ENCODE measurements at regions not wholly inside any gene's neighbourhood (a gene's known extent, or its start where the extent isn't known, plus 50 kb on each side); places are given as distances from the start of the nearest gene placed in this dataset.
"Not testable (repeated sequence)": the region's sequence is repeated elsewhere in the genome, so short reads cannot be mapped to it uniquely, and the experiment has no call there.

GRCh38 chr1:38187552-38187951, 141.0 kb upstream of the POU3F1 start:
- H3K9me3 Mint-ChIP-seq: no peaks in the 10 kb centered on the region
- no peak overlapping the region for H3K4me3 Mint-ChIP-seq
- no peaks in the 10 kb centered on the region for H3K4me1 Mint-ChIP-seq (ENCODE audit: low read depth)
- H3K27me3 Mint-ChIP-seq (ENCODE audit: low read depth): peaks cover 29% of the 10 kb centered on the region
- DNase-seq: no peak
- no peak for ATAC-seq (replicated peaks in 1 of 2)
- H3K36me3 Mint-ChIP-seq (ENCODE audit: insufficient read depth in 2 of 2): peaks cover 0 to 1% of the 10 kb centered on the region in 2 donors
- H3K27ac Mint-ChIP-seq: no peak overlapping the region

- H3K27ac Mint-ChIP-seq: no peak overlapping the region
- no peaks in the 10 kb centered on the region for H3K4me1 Mint-ChIP-seq (ENCODE audit: low read depth)
- no peaks in the 10 kb centered on the region for H3K9me3 Mint-ChIP-seq
- H3K4me3 Mint-ChIP-seq: no peak overlapping the region
- peaks cover 0 to 1% of the 10 kb centered on the region in 2 donors for H3K36me3 Mint-ChIP-seq (ENCODE audit: insufficient read depth in 2 of 2)
- no peak for DNase-seq
- no peak for ATAC-seq (replicated peaks in 1 of 2)
- peaks cover 24% of the 10 kb centered on the region for H3K27me3 Mint-ChIP-seq (ENCODE audit: low read depth)
These were observed 140.0 kb upstream of the POU3F1 start for GRCh38 chr1:38186566-38186965.

DNA sequence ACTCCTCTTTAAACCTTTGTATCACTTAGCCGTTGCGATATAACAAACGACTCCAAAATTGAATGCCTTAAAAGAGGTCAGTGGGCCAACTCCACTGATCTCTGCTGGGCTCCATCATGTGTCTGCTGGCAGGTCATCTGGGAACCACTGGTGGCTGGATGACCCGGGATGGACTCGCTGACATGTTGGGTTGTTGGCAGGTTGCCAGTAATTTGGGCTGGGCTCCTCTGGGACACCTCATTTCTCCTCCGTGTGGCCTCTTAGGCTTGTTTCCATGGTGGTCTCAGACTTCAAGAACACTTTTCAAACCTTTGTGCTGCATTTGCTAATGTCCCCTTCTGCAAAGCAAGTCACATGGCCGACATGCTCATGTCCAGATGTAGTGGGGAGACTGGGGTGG, 139.3 kb upstream of the POU3F1 start:
- no peak overlapping the region for H3K27ac Mint-ChIP-seq
- peaks cover 0 to 1% of the 10 kb centered on the region in 2 donors for H3K36me3 Mint-ChIP-seq (ENCODE audit: insufficient read depth in 2 of 2)
- DNase-seq (no peak), ATAC-seq (replicated peaks in 1 of 2) (no peak)
- peaks cover 26% of the 10 kb centered on the region for H3K27me3 Mint-ChIP-seq (ENCODE audit: low read depth)
- H3K4me3 Mint-ChIP-seq: no peak overlapping the region
- no peaks in the 10 kb centered on the region for H3K9me3 Mint-ChIP-seq
- no peaks in the 10 kb centered on the region for H3K4me1 Mint-ChIP-seq (ENCODE audit: low read depth)

- DNase-seq: no peak
- Mint-ChIP-seq H3K4me1 (ENCODE audit: low read depth) (no peaks in the 10 kb centered on the region), H3K36me3 (ENCODE audit: insufficient read depth in 2 of 2) (no peaks in the 10 kb centered on the region), H3K27ac (no peak overlapping the region), H3K27me3 (ENCODE audit: low read depth) (peaks cover 21% of the 10 kb centered on the region), H3K9me3 (no peaks in the 10 kb centered on the region), H3K4me3 (no peak overlapping the region)
- no peak for ATAC-seq (replicated peaks in 1 of 2)
These were observed 137.2 kb upstream of the POU3F1 start for GRCh38 chr1:38183747-38184146.

GRCh38 chr1:38183096-38183495, 136.5 kb upstream of the POU3F1 start:
- Mint-ChIP-seq H3K36me3 (ENCODE audit: insufficient read depth in 2 of 2) (no peaks in the 10 kb centered on the region), H3K9me3 (no peaks in the 10 kb centered on the region), H3K4me1 (ENCODE audit: low read depth) (no peaks in the 10 kb centered on the region), H3K4me3 (no peak overlapping the region), H3K27ac (no peak overlapping the region), H3K27me3 (ENCODE audit: low read depth) (peaks cover 20% of the 10 kb centered on the region)
- ATAC-seq (replicated peaks in 1 of 2): no peak
- no peak for DNase-seq

- H3K27ac Mint-ChIP-seq; H3K4me1 Mint-ChIP-seq (ENCODE audit: low read depth); H3K4me3 Mint-ChIP-seq; DNase-seq; H3K9me3 Mint-ChIP-seq; ATAC-seq (replicated peaks in 1 of 2); H3K36me3 Mint-ChIP-seq (ENCODE audit: insufficient read depth in 2 of 2): not testable (repeated sequence)
- H3K27me3 Mint-ChIP-seq (ENCODE audit: low read depth): peaks cover 14% of the 10 kb centered on the region
These were observed 133.8 kb upstream of the POU3F1 start for GRCh38 chr1:38180388-38180787.

- Mint-ChIP-seq H3K27ac (no peak overlapping the region), H3K27me3 (ENCODE audit: low read depth) (peaks cover 14% of the 10 kb centered on the region), H3K4me1 (ENCODE audit: low read depth) (no peaks in the 10 kb centered on the region), H3K36me3 (ENCODE audit: insufficient read depth in 2 of 2) (no peaks in the 10 kb centered on the region), H3K4me3 (no peak overlapping the region), H3K9me3 (no peaks in the 10 kb centered on the region)
- no peak for ATAC-seq (replicated peaks in 1 of 2)
- DNase-seq: no peak
These were observed 132.9 kb upstream of the POU3F1 start for GRCh38 chr1:38179483-38179882.

GRCh38 chr1:38178216-38178615, 131.6 kb upstream of the POU3F1 start:
- Mint-ChIP-seq H3K27me3 (ENCODE audit: low read depth) (peaks cover 9% of the 10 kb centered on the region), H3K36me3 (ENCODE audit: insufficient read depth in 2 of 2) (no peaks in the 10 kb centered on the region), H3K4me1 (ENCODE audit: low read depth) (no peaks in the 10 kb centered on the region), H3K9me3 (no peaks in the 10 kb centered on the region), H3K27ac (no peak overlapping the region), H3K4me3 (no peak overlapping the region)
- DNase-seq (no peak), ATAC-seq (replicated peaks in 1 of 2) (no peak)

GRCh38 chr1:38175121-38175520, 128.5 kb upstream of the POU3F1 start:
- DNase-seq (no peak), ATAC-seq (replicated peaks in 1 of 2) (no peak)
- Mint-ChIP-seq H3K36me3 (ENCODE audit: insufficient read depth in 2 of 2) (no peaks in the 10 kb centered on the region), H3K27ac (no peak overlapping the region), H3K4me3 (no peak overlapping the region), H3K4me1 (ENCODE audit: low read depth) (no peaks in the 10 kb centered on the region), H3K27me3 (ENCODE audit: low read depth) (no peaks in the 10 kb centered on the region), H3K9me3 (no peaks in the 10 kb centered on the region)

GRCh38 chr1:38173848-38174247, 127.3 kb upstream of the POU3F1 start:
- no peak overlapping the region for H3K4me3 Mint-ChIP-seq

GRCh38 chr1:38173157-38173831, 126.7 kb upstream of the POU3F1 start:
- Mint-ChIP-seq H3K27me3 (ENCODE audit: low read depth) (no peaks in the 10 kb centered on the region), H3K4me1 (ENCODE audit: low read depth) (no peaks in the 10 kb centered on the region), H3K36me3 (ENCODE audit: insufficient read depth in 2 of 2) (no peaks in the 10 kb centered on the region), H3K9me3 (no peaks in the 10 kb centered on the region), H3K4me3 (no peak overlapping the region), H3K27ac (no peak overlapping the region)
- DNase-seq: no peak
- peak in 1 of 2 donors; percentile 44 for ATAC-seq (replicated peaks in 1 of 2)

More at GRCh38 chr1:38173848-38174247, 127.3 kb upstream of the POU3F1 start:
- H3K27me3 Mint-ChIP-seq (ENCODE audit: low read depth): no peaks in the 10 kb centered on the region
- ATAC-seq (replicated peaks in 1 of 2) (no peak), DNase-seq (no peak)
- H3K36me3 Mint-ChIP-seq (ENCODE audit: insufficient read depth in 2 of 2): no peaks in the 10 kb centered on the region
- H3K9me3 Mint-ChIP-seq: no peaks in the 10 kb centered on the region
- no peak overlapping the region for H3K27ac Mint-ChIP-seq
- no peaks in the 10 kb centered on the region for H3K4me1 Mint-ChIP-seq (ENCODE audit: low read depth)

DNA sequence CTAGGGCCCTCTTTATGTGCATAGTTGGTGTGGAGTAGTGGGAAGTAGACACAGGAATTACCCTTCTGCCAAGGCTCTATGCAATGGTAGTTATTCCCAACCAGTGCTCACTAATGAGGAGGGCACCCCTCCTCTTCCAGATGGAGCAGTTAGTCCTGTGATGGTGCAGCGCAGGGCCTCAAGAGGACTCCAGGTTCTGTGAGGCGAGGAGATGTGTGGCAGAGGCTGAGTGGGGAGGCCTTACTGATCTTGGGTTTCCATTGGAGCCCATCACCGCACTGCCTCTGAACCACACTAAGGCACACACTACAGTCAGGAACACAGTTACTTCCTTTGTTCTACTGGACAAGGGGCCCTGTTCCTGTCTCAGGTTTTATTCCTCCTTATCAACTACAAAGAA, 122.5 kb upstream of the POU3F1 start:
- Mint-ChIP-seq H3K27me3 (ENCODE audit: low read depth) (peaks cover 8% of the 10 kb centered on the region), H3K27ac (no peak overlapping the region), H3K9me3 (no peaks in the 10 kb centered on the region), H3K36me3 (ENCODE audit: insufficient read depth in 2 of 2) (no peaks in the 10 kb centered on the region), H3K4me1 (ENCODE audit: low read depth) (no peaks in the 10 kb centered on the region), H3K4me3 (no peak overlapping the region)
- DNase-seq: no peak
- no peak for ATAC-seq (replicated peaks in 1 of 2)

- no peak for ATAC-seq (replicated peaks in 1 of 2)
- H3K36me3 Mint-ChIP-seq (ENCODE audit: insufficient read depth in 2 of 2): no peaks in the 10 kb centered on the region
- H3K4me3 Mint-ChIP-seq: no peak overlapping the region
These were observed 121.8 kb upstream of the POU3F1 start for GRCh38 chr1:38168365-38168764.

GRCh38 chr1:38166461-38166860, 119.9 kb upstream of the POU3F1 start:
- no peak overlapping the region for H3K4me3 Mint-ChIP-seq
- DNase-seq (no peak), ATAC-seq (replicated peaks in 1 of 2) (no peak)
- H3K36me3 Mint-ChIP-seq (ENCODE audit: insufficient read depth in 2 of 2): no peaks in the 10 kb centered on the region
- H3K4me1 Mint-ChIP-seq (ENCODE audit: low read depth): no peaks in the 10 kb centered on the region
- no peaks in the 10 kb centered on the region for H3K9me3 Mint-ChIP-seq
- H3K27me3 Mint-ChIP-seq (ENCODE audit: low read depth): peaks cover 8% of the 10 kb centered on the region
- no peak overlapping the region for H3K27ac Mint-ChIP-seq

More at GRCh38 chr1:38168365-38168764, 121.8 kb upstream of the POU3F1 start:
- H3K27me3 Mint-ChIP-seq (ENCODE audit: low read depth): peaks cover 8% of the 10 kb centered on the region
- H3K4me1 Mint-ChIP-seq (ENCODE audit: low read depth): no peaks in the 10 kb centered on the region
- DNase-seq: no peak
- no peak overlapping the region for H3K27ac Mint-ChIP-seq
- H3K9me3 Mint-ChIP-seq: no peaks in the 10 kb centered on the region

All from activated T-cell treated with anti-CD3 and anti-CD28 coated beads, Interleukin-2, amount 50 U/mL, for 72 hours (primary cell).